H9 (cell line): ENCODE measurements at regions not wholly inside any gene's neighbourhood (a gene's known extent, or its start where the extent isn't known, plus 50 kb on each side); places are given as distances from the start of the nearest gene placed in this dataset.

Experiments
- DNase-seq: peaks from one replicate; pipeline ENCODE4 v3.0.0-alpha.2; 2017
- H2AFZ ChIP-seq: one replicate; pipeline ENCODE4 v1.6.1; 2013; ENCODE audit warnings: mild to moderate bottlenecking, low read length, control low read depth, moderate library complexity
- H2AK5ac ChIP-seq: 2 replicates; pipeline ENCODE4 v1.6.1; 2013; ENCODE audit warnings: low read length, control low read depth, mixed read lengths; ENCODE audit not compliant: insufficient read length
- H2BK120ac ChIP-seq: one replicate; pipeline ENCODE4 v1.6.1; 2013; ENCODE audit warnings: low read depth, mild to moderate bottlenecking, low read length, control low read depth, inconsistent platforms; ENCODE audit not compliant: poor library complexity, severe bottlenecking
- H2BK12ac ChIP-seq: 2 replicates; pipeline ENCODE4 v1.6.1; 2013; ENCODE audit warnings: low read length, control low read depth, mixed read lengths, low read depth; ENCODE audit not compliant: insufficient read length
- H2BK15ac ChIP-seq: 2 replicates; pipeline ENCODE4 v1.6.1; 2013; ENCODE audit warnings: low read depth, low read length, control low read depth
- H2BK20ac ChIP-seq: one replicate; pipeline ENCODE4 v1.6.1; 2013; ENCODE audit warnings: low read depth, mild to moderate bottlenecking, low read length, control low read depth, inconsistent platforms; ENCODE audit not compliant: poor library complexity, severe bottlenecking
- H2BK5ac ChIP-seq: 2 replicates; pipeline ENCODE4 v1.6.1; 2013; ENCODE audit warnings: low read length, control low read depth, mixed read lengths; ENCODE audit not compliant: insufficient read length
- H3K14ac ChIP-seq: 2 replicates; pipeline ENCODE4 v1.6.1; 2013; ENCODE audit warnings: low read length, control low read depth; ENCODE audit not compliant: insufficient read depth
- H3K18ac ChIP-seq: 2 replicates; pipeline ENCODE4 v1.6.1; 2013; ENCODE audit warnings: low read depth, mild to moderate bottlenecking, mixed read lengths, low read length, control low read depth; ENCODE audit not compliant: insufficient read length
- H3K23ac ChIP-seq: 2 replicates; pipeline ENCODE4 v1.6.1; 2013; ENCODE audit warnings: low read length, control low read depth, mixed read lengths, low read depth; ENCODE audit not compliant: insufficient read length
- H3K23me2 ChIP-seq: 2 replicates; pipeline ENCODE4 v1.6.1; 2013; ENCODE audit warnings: low read depth, mild to moderate bottlenecking, mixed read lengths, low read length, control low read depth; ENCODE audit not compliant: insufficient read length, poor library complexity, severe bottlenecking
- H3K27ac ChIP-seq: 2 replicates; pipeline ENCODE4 v1.5.1; 2013; ENCODE audit warnings: low read length, control low read depth, mixed read lengths, low read depth; ENCODE audit not compliant: insufficient read length
- H3K27me3 ChIP-seq: 2 replicates; pipeline ENCODE4 v1.6.1; 2013; ENCODE audit warnings: low read length, control low read depth, inconsistent platforms; ENCODE audit not compliant: insufficient read depth
- H3K4ac ChIP-seq: 2 replicates; pipeline ENCODE4 v1.6.1; 2013; ENCODE audit warnings: low read depth, mild to moderate bottlenecking, control low read depth, inconsistent platforms, low read length, moderate library complexity
- H3K4me1 ChIP-seq: 2 replicates; pipeline ENCODE4 v1.6.1; 2013; ENCODE audit warnings: low read length, control low read depth, inconsistent platforms; ENCODE audit not compliant: insufficient read depth
- H3K4me2 ChIP-seq: 2 replicates; pipeline ENCODE4 v1.6.1; 2013; ENCODE audit warnings: low read length, control low read depth, mixed read lengths; ENCODE audit not compliant: insufficient read length, insufficient read depth
- H3K56ac ChIP-seq: 2 replicates; pipeline ENCODE4 v1.6.1; 2013; ENCODE audit warnings: low read depth, mild to moderate bottlenecking, mixed read lengths, low read length, control low read depth; ENCODE audit not compliant: insufficient read length
- H3K79me1 ChIP-seq: 2 replicates; pipeline ENCODE4 v1.6.1; 2013; ENCODE audit warnings: low read depth, mild to moderate bottlenecking, moderate library complexity, low read length, control low read depth, inconsistent platforms; ENCODE audit not compliant: insufficient read depth, poor library complexity, severe bottlenecking
- H3K79me2 ChIP-seq: 2 replicates; pipeline ENCODE4 v1.6.1; 2013; ENCODE audit warnings: low read length, control low read depth, inconsistent platforms; ENCODE audit not compliant: insufficient read depth
- H3K9ac ChIP-seq: 2 replicates; pipeline ENCODE4 v1.6.1; 2013; ENCODE audit warnings: low read length, control low read depth, mixed read lengths; ENCODE audit not compliant: insufficient read length; ENCODE audit errors: extremely low read depth
- H3K9me3 ChIP-seq: one replicate; pipeline ENCODE4 v1.6.1; 2013; ENCODE audit warnings: low read depth, low read length, inconsistent platforms; ENCODE audit not compliant: control insufficient read depth
- H3T11ph ChIP-seq: one replicate; pipeline ENCODE4 v1.6.1; 2013; ENCODE audit warnings: mild to moderate bottlenecking, low read length, control low read depth, inconsistent platforms
- H4K20me1 ChIP-seq: one replicate; pipeline ENCODE4 v1.6.1; 2013; ENCODE audit not compliant: control insufficient read depth, insufficient read length, insufficient read depth
- H4K5ac ChIP-seq: 2 replicates; pipeline ENCODE4 v1.6.1; 2013; ENCODE audit warnings: low read depth, mild to moderate bottlenecking, mixed read lengths, low read length, control low read depth; ENCODE audit not compliant: insufficient read length
- H4K8ac ChIP-seq: replicated peaks from 2 replicates; pipeline ENCODE4 v1.6.1; 2013; ENCODE audit warnings: low read length, control low read depth, mixed read lengths, low read depth; ENCODE audit not compliant: insufficient read length
- H4K91ac ChIP-seq: 2 replicates; pipeline ENCODE4 v1.6.1; 2013; ENCODE audit warnings: low read depth, mild to moderate bottlenecking, moderate library complexity, mixed read lengths, low read length, control low read depth; ENCODE audit not compliant: insufficient read length
- H3K27ac Mint-ChIP-seq, 3 experiments: 2 replicates in 2 of 3; 3 replicates in 1 of 3; pipeline ENCODE4 v1.8.0; 2020 to 2021; ENCODE audit warnings: mixed read lengths in 3 of 3, mild to moderate bottlenecking in 1 of 3, moderate library complexity in 1 of 3
- H3K27me3 Mint-ChIP-seq: 2 replicates; pipeline ENCODE4 v1.8.0; 2021; ENCODE audit warnings: low read depth, mild to moderate bottlenecking, moderate library complexity, mixed read lengths
- H3K36me3 Mint-ChIP-seq, 3 experiments: 2 replicates in 2 of 3; 3 replicates in 1 of 3; pipeline ENCODE4 v1.8.0; 2020 to 2021; ENCODE audit warnings: low read depth in 3 of 3, mixed read lengths in 3 of 3; ENCODE audit not compliant: insufficient read depth in 1 of 3
- H3K4me1 Mint-ChIP-seq, 2 experiments: 2 replicates each; pipeline ENCODE4 v1.8.0; 2020; ENCODE audit warnings: mixed read lengths in 2 of 2
- H3K4me3 Mint-ChIP-seq, 2 experiments: 2 replicates in 1 of 2; 3 replicates in 1 of 2; pipeline ENCODE4 v1.8.0; 2020 to 2021; ENCODE audit warnings: mild to moderate bottlenecking in 2 of 2, mixed read lengths in 2 of 2, moderate library complexity in 1 of 2
- H3K9me3 Mint-ChIP-seq, 2 experiments: 2 replicates in 1 of 2; 3 replicates in 1 of 2; pipeline ENCODE4 v1.8.0; 2020; ENCODE audit warnings: mild to moderate bottlenecking in 2 of 2, mixed read lengths in 2 of 2, moderate library complexity in 1 of 2
- CTCF ChIP-seq: fragments of 200-600 bp; sonication (generic); conservative IDR thresholded peaks from 3 replicates; pipeline ENCODE4 v1.8.0; 2021; ENCODE audit warnings: antibody characterized with exemption, mild to moderate bottlenecking
- WGBS: extraction: QIAGEN DNeasy Blood & Tissue Kit; methylation state at CpG from one replicate; pipeline ENCODE4 v1.1.7; 2013; ENCODE audit warnings: missing lambda C conversion rate, low lambda C conversion rate, mixed read lengths; ENCODE audit not compliant: insufficient read length; ENCODE audit errors: extremely low coverage; 5-methylcytosine and 5-hydroxymethylcytosine counted together

GRCh38 chr10:55641601-55642000 lies 719.5 kb downstream of the ZWINT start:
- Histone ChIP-seq H2BK120ac (no peak overlapping the region), H3K14ac (no peak overlapping the region), H3K23ac (no peak overlapping the region), H4K20me1 (no peaks in the 10 kb centered on the region), H4K5ac (no peak overlapping the region), H3K4me2 (no peak overlapping the region), H4K91ac (no peak overlapping the region), H3K56ac (no peak overlapping the region), H2AFZ (no peak overlapping the region), H3K27me3 (no peaks in the 10 kb centered on the region), H2BK15ac (no peak overlapping the region), H3K79me1 (no peaks in the 10 kb centered on the region), H3T11ph (no peak overlapping the region), H3K9me3 (no peaks in the 10 kb centered on the region), H3K9ac (no peak overlapping the region), H4K8ac (no peak overlapping the region), H3K4ac (no peak overlapping the region), H2BK5ac (no peak overlapping the region), H2BK20ac (no peak overlapping the region), H3K18ac (no peak overlapping the region), H3K79me2 (no peaks in the 10 kb centered on the region), H3K4me1 (no peaks in the 10 kb centered on the region), H2AK5ac (no peak overlapping the region), H3K27ac (no peak overlapping the region), H2BK12ac (no peak overlapping the region), H3K23me2 (no peaks in the 10 kb centered on the region)
- Mint-ChIP-seq H3K36me3 (no peaks in the 10 kb centered on the region), H3K4me1 (no peaks in the 10 kb centered on the region), H3K4me3 (no peak overlapping the region), H3K27ac (no peak overlapping the region), H3K9me3 (no peaks in the 10 kb centered on the region), H3K27me3 (no peaks in the 10 kb centered on the region)
- TF ChIP-seq CTCF, result no peak
- no CpG with 5 or more reads among the region's 1 CpG for WGBS
- no peak for DNase-seq
